ENCODE measurements at regions not wholly inside any gene's neighbourhood (a gene's known extent, or its start where the extent isn't known, plus 50 kb on each side); places are given as distances from the start of the nearest gene placed in this dataset.

- Histone ChIP-seq H3K27me3 (ENCODE audit: control insufficient read depth, insufficient read depth, low read length) (no peaks in the 10 kb centered on the region), H3K27ac (ENCODE audit: low read depth, low read length) (no peak overlapping the region), H3K9ac (ENCODE audit: low read depth, low read length) (no peak overlapping the region), H3K4me1 (ENCODE audit: control insufficient read depth, insufficient read depth, low read length) (no peaks in the 10 kb centered on the region), H3K4me3 (ENCODE audit: low read depth, low read length) (no peak overlapping the region), H3K36me3 (ENCODE audit: control insufficient read depth, insufficient read depth, low read length) (no peaks in the 10 kb centered on the region), H3K9me3 (ENCODE audit: control insufficient read depth, insufficient read depth, low read length) (peaks cover 31% of the 10 kb centered on the region)
Observed at GRCh38 chr7:106339513-106340246, 54.9 kb upstream of the NAMPT start.

- Histone ChIP-seq H3K27ac (ENCODE audit: low read depth, low read length) (no peak overlapping the region), H3K4me1 (ENCODE audit: control insufficient read depth, insufficient read depth, low read length) (no peaks in the 10 kb centered on the region), H3K4me3 (ENCODE audit: low read depth, low read length) (no peak overlapping the region), H3K9me3 (ENCODE audit: control insufficient read depth, insufficient read depth, low read length) (peaks cover 31% of the 10 kb centered on the region), H3K27me3 (ENCODE audit: control insufficient read depth, insufficient read depth, low read length) (no peaks in the 10 kb centered on the region), H3K36me3 (ENCODE audit: control insufficient read depth, insufficient read depth, low read length) (no peaks in the 10 kb centered on the region), H3K9ac (ENCODE audit: low read depth, low read length) (no peak overlapping the region)
Observed at GRCh38 chr7:106337754-106338153, 53.0 kb upstream of the NAMPT start.

- Histone ChIP-seq H3K9ac (ENCODE audit: low read depth, low read length) (no peak overlapping the region), H3K27me3 (ENCODE audit: control insufficient read depth, insufficient read depth, low read length) (no peaks in the 10 kb centered on the region), H3K4me1 (ENCODE audit: control insufficient read depth, insufficient read depth, low read length) (no peaks in the 10 kb centered on the region), H3K4me3 (ENCODE audit: low read depth, low read length) (no peak overlapping the region), H3K9me3 (ENCODE audit: control insufficient read depth, insufficient read depth, low read length) (peaks cover 20% of the 10 kb centered on the region), H3K27ac (ENCODE audit: low read depth, low read length) (no peak overlapping the region), H3K36me3 (ENCODE audit: control insufficient read depth, insufficient read depth, low read length) (no peaks in the 10 kb centered on the region)
Observed at GRCh38 chr7:106335814-106336213, 51.0 kb upstream of the NAMPT start.

All from HUES48 (cell line).